ENCODE measurements at regions not wholly inside any gene's neighbourhood (a gene's known extent, or its start where the extent isn't known, plus 50 kb on each side); places are given as distances from the start of the nearest gene placed in this dataset.

GRCh38 chr6:169047345-169047744 is 206.3 kb downstream of the THBS2 start:
- TF ChIP-seq SUZ12 (IDR thresholded peaks at IDR 0.05) (no peak), SP1 (IDR thresholded peaks at IDR 0.05) (no peak), ARNT (IDR thresholded peaks at IDR 0.05) (no peak), FOXA1 (IDR thresholded peaks at IDR 0.05) (no peak), BHLHE40 (IDR thresholded peaks at IDR 0.05; ENCODE audit: borderline replicate concordance) (no peak)
